GM23248 (cell line): ENCODE measurements at regions not wholly inside any gene's neighbourhood (a gene's known extent, or its start where the extent isn't known, plus 50 kb on each side); places are given as distances from the start of the nearest gene placed in this dataset.

Experiments
- EZH2 ChIP-seq: fragments of 200-600 bp; sonication (generic); IDR thresholded peaks from 2 replicates; pipeline ENCODE4 v1.6.1; 2018; ENCODE audit warnings: antibody characterized with exemption, mild to moderate bottlenecking; ENCODE audit not compliant: insufficient read depth, poor library complexity, severe bottlenecking
- EZH2phosphoT487 ChIP-seq: fragments of 200-600 bp; sonication (generic); IDR thresholded peaks from 2 replicates; pipeline ENCODE4 v1.6.1; 2018; ENCODE audit warnings: antibody characterized with exemption, moderate library complexity, mild to moderate bottlenecking, low read depth; ENCODE audit not compliant: insufficient read depth

DNA sequence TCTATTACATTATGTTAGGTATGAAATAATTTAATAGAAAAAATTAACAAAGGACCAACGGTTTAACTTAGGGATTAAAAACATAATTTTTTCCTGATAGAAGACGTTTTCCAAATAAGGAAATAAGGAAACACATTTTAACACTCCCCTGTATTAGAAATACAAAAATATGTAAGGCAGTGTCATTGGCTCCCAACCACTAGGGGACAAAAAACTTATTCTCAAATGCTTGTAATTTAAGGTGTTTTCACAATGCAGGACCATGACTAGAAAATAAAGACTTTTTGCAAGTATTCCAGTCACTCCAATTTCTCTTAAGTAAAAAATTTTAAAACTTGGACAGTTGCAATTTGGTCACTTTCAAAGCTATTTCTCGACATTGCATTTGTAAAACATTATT is 98.8 kb upstream of the ODAD2 start:
- no peak for TF ChIP-seq EZH2
- no peak for TF ChIP-seq EZH2phosphoT487
